DND-41 (cell line): ENCODE measurements at regions not wholly inside any gene's neighbourhood (a gene's known extent, or its start where the extent isn't known, plus 50 kb on each side); places are given as distances from the start of the nearest gene placed in this dataset.

Experiments
- ATAC-seq: fragments of 200-7000 bp; cut with Tn5 transposase; 3 replicates; pipeline ENCODE4 v1.9.1; 2021; ENCODE audit warnings: low read depth; ENCODE audit not compliant: insufficient read depth
- DNase-seq: peaks from one replicate; pipeline ENCODE4 v3.0.0-alpha.2; 2020
- H2AFZ ChIP-seq: 2 replicates; pipeline ENCODE4 v1.6.0; 2012; ENCODE audit warnings: low read depth, low read length
- H3K27ac ChIP-seq: 2 replicates; pipeline ENCODE4 v1.5.1; 2012; ENCODE audit warnings: low read length, inconsistent platforms
- H3K27me3 ChIP-seq: fragments of 200-600 bp; sonication (generic); 2 replicates; pipeline ENCODE4 v1.6.0; 2012; ENCODE audit warnings: low read length, mild to moderate bottlenecking, inconsistent platforms; ENCODE audit not compliant: insufficient read depth, poor library complexity
- H3K36me3 ChIP-seq: 2 replicates; pipeline ENCODE4 v1.5.1; 2012; ENCODE audit warnings: low read length, inconsistent platforms; ENCODE audit not compliant: insufficient read depth
- H3K4me1 ChIP-seq: 2 replicates; pipeline ENCODE4 v1.5.1; 2012; ENCODE audit warnings: mild to moderate bottlenecking, low read length; ENCODE audit not compliant: insufficient read depth
- H3K4me2 ChIP-seq: 2 replicates; pipeline ENCODE4 v1.6.0; 2012; ENCODE audit warnings: mild to moderate bottlenecking, moderate library complexity, low read length, inconsistent platforms; ENCODE audit not compliant: insufficient read depth
- H3K4me3 ChIP-seq, 2 experiments: fragments of 200-600 bp in 1 of 2; shearing (Covaris generic) in 1 of 2; 2 replicates each; pipeline ENCODE4 v1.5.1; 2012 to 2016; ENCODE audit warnings: inconsistent platforms in 2 of 2, low read length in 2 of 2, mild to moderate bottlenecking in 2 of 2, low read depth in 1 of 2, moderate library complexity in 1 of 2
- H3K79me2 ChIP-seq: 2 replicates; pipeline ENCODE4 v1.6.0; 2012; ENCODE audit warnings: low read length, inconsistent platforms; ENCODE audit not compliant: insufficient read depth
- H3K9ac ChIP-seq: 2 replicates; pipeline ENCODE4 v1.6.0; 2012; ENCODE audit warnings: low read depth, mild to moderate bottlenecking, inconsistent platforms, low read length, moderate library complexity
- H3K9me3 ChIP-seq: 2 replicates; pipeline ENCODE4 v1.5.1; 2012; ENCODE audit warnings: low read length, moderate library complexity, mild to moderate bottlenecking, inconsistent platforms; ENCODE audit not compliant: insufficient read depth, severe bottlenecking
- H4K20me1 ChIP-seq: 2 replicates; pipeline ENCODE4 v1.6.0; 2012; ENCODE audit warnings: low read length; ENCODE audit not compliant: insufficient read depth
- CTCF ChIP-seq: IDR thresholded peaks from 2 replicates; pipeline ENCODE4 v1.5.1; 2012; ENCODE audit warnings: borderline replicate concordance, low read length, moderate library complexity, mild to moderate bottlenecking; ENCODE audit not compliant: poor library complexity, severe bottlenecking; ENCODE audit errors: extremely low read depth
- EZH2 ChIP-seq: IDR thresholded peaks from 3 replicates; pipeline ENCODE4 v1.6.1; 2012; ENCODE audit warnings: borderline replicate concordance, low read depth, mild to moderate bottlenecking, moderate library complexity, low read length, inconsistent platforms; ENCODE audit not compliant: severe bottlenecking

- no peak overlapping the region for H3K4me3 ChIP-seq
- H3K27ac ChIP-seq: no peak overlapping the region
- DNase-seq (no peak), ATAC-seq (no peak)
- H3K4me1 ChIP-seq: no peaks in the 10 kb centered on the region
- H3K4me2 ChIP-seq: no peak overlapping the region
- no peaks in the 10 kb centered on the region for H4K20me1 ChIP-seq
- H2AFZ ChIP-seq: no peak overlapping the region
- H3K27me3 ChIP-seq: no peaks in the 10 kb centered on the region
- H3K9ac ChIP-seq: no peak overlapping the region
- no peaks in the 10 kb centered on the region for H3K9me3 ChIP-seq
- no peak for TF ChIP-seq EZH2
- no peak for TF ChIP-seq CTCF
- no peaks in the 10 kb centered on the region for H3K79me2 ChIP-seq
- H3K36me3 ChIP-seq: no peaks in the 10 kb centered on the region
These were observed 179.4 kb downstream of the ACTL7B start for GRCh38 chr9:108676355-108676754.

GRCh38 chr9:108675708-108676107, 180.1 kb downstream of the ACTL7B start:
- no peak for ATAC-seq
- Histone ChIP-seq H4K20me1 (no peaks in the 10 kb centered on the region), H3K4me1 (no peaks in the 10 kb centered on the region), H2AFZ (no peak overlapping the region), H3K9me3 (no peaks in the 10 kb centered on the region), H3K4me2 (no peak overlapping the region), H3K79me2 (no peaks in the 10 kb centered on the region), H3K27ac (no peak overlapping the region), H3K27me3 (no peaks in the 10 kb centered on the region), H3K9ac (no peak overlapping the region), H3K36me3 (no peaks in the 10 kb centered on the region), H3K4me3 (no peak overlapping the region)
- no peak for DNase-seq
- TF ChIP-seq EZH2 (no peak), CTCF (no peak)

GRCh38 chr9:108674766-108675530, 180.8 kb downstream of the ACTL7B start:
- Histone ChIP-seq H3K9me3 (no peaks in the 10 kb centered on the region), H3K27me3 (no peaks in the 10 kb centered on the region), H3K36me3 (no peaks in the 10 kb centered on the region), H3K79me2 (no peaks in the 10 kb centered on the region), H3K4me1 (no peaks in the 10 kb centered on the region), H2AFZ (no peak overlapping the region), H4K20me1 (no peaks in the 10 kb centered on the region), H3K9ac (no peak overlapping the region), H3K27ac (no peak overlapping the region), H3K4me2 (no peak overlapping the region), H3K4me3 (no peak overlapping the region)
- TF ChIP-seq CTCF (no peak), EZH2 (no peak)
- ATAC-seq (no peak), DNase-seq (no peak)
